GM12864 (cell line): ENCODE measurements at regions not wholly inside any gene's neighbourhood (a gene's known extent, or its start where the extent isn't known, plus 50 kb on each side); places are given as distances from the start of the nearest gene placed in this dataset.

Experiments
- DNase-seq: peaks from one replicate; pipeline ENCODE4 v3.0.0-alpha.2; 2011; ENCODE audit warnings: low read depth
- H3K4me3 ChIP-seq: 2 replicates; pipeline ENCODE4 v1.5.1; 2011; ENCODE audit warnings: mild to moderate bottlenecking, low read depth, low read length, control low read depth
- CTCF ChIP-seq: IDR thresholded peaks from 2 replicates; pipeline ENCODE4 v1.5.1; 2011; ENCODE audit warnings: low read depth, mild to moderate bottlenecking, moderate library complexity, low read length, control low read depth, inconsistent platforms; ENCODE audit errors: missing control alignments

DNA sequence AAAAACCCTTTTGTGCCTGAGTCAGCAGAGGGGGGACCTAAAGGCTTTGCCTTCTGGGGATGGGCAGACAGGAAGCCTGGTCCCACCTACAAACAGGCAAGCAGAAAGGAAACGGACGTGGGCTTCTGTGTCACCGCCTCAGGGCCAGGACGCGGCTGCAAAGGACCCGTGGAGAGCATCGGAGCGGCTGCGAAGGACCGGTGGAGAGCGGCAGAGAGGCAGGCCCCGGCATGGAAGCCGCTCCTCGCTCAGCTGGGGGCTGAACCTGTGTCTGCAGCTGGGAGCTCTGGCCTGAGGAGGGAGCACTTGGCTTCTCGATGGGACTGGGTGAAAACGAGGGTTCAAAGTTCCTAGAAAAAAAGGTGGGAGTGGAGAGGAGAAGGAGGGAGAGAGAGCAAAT, 125.4 kb upstream of the PPP2R2D start:
- no peak overlapping the region for H3K4me3 ChIP-seq
- no peak for TF ChIP-seq CTCF
- DNase-seq: no peak

GRCh38 chr10:131775833-131776232, 125.0 kb upstream of the PPP2R2D start:
- TF ChIP-seq CTCF: no peak
- DNase-seq: no peak
- H3K4me3 ChIP-seq: no peak overlapping the region

DNA sequence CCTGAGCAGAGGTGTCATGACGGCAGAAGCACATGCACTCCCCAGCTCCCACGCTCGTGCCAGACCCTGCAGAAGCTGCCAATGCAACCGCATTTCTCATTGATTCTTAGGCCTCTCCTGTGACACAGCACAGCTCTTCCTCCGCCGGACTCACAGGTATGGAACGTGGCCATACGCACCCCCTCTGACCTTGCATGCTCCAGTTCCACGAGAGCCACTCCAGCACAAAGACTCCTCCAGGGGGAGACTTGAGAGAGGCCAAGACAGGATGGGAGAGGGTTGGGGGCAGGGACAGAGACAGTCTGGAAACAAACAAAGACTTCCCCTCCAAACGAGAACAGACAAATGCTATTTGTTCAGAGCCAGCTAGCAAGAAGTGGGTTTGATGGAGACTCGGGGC, 124.3 kb upstream of the PPP2R2D start:
- no peak overlapping the region for H3K4me3 ChIP-seq
- TF ChIP-seq CTCF: no peak
- DNase-seq: no peak

- no peak for TF ChIP-seq CTCF
- no peak for DNase-seq
These were observed 123.6 kb upstream of the PPP2R2D start for GRCh38 chr10:131777162-131777561.

DNA sequence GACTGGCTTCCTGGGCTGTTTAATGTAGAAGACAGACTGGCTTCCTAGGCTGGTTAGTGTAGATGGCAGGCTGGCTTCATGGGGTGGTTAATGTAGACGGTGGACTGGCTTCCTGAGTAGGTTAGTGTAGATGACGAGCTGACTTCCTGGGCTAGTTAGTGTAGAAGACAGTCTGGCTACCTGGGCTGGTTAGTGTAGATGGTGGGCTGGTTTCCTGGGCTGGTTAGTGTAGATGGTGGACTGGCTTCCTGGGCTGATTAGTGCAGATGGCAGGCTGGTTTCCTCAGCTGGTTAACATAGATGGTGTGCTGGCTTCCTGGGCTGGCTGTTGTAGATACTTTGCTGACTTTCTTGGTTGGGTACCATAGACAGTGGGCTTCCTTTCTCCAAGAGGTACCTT, 122.9 kb upstream of the PPP2R2D start:
- H3K4me3 ChIP-seq: no peak overlapping the region
- TF ChIP-seq CTCF: no peak
- no peak for DNase-seq

More at GRCh38 chr10:131777162-131777561, 123.6 kb upstream of the PPP2R2D start:
- H3K4me3 ChIP-seq: no peak overlapping the region

- H3K4me3 ChIP-seq: no peak overlapping the region
These were observed 122.4 kb upstream of the PPP2R2D start for GRCh38 chr10:131778385-131778784.

DNA sequence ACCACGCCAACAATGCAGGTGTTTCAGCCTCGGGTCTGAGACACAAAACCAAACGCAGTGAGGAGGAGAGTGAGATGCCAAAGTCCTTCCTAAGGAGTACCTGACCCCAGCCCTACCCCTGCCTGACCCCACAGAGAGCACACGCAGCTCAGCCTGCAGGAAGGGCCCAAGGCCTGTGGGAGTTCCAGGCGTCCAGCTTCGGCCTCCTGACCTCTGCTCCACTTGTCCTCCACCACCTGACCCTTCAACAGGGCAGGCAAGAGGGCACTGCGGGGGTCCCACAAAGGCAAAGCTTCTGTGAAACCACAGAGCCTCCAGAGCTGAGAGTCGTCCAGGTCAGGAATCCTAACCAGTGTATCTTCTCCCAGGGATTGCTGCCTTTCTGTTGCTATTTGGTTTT, 122.0 kb upstream of the PPP2R2D start:
- TF ChIP-seq CTCF: no peak
- H3K4me3 ChIP-seq: no peak overlapping the region
- no peak for DNase-seq

More at GRCh38 chr10:131778385-131778784, 122.4 kb upstream of the PPP2R2D start:
- DNase-seq: no peak
- no peak for TF ChIP-seq CTCF
